ENCODE measurements at regions not wholly inside any gene's neighbourhood (a gene's known extent, or its start where the extent isn't known, plus 50 kb on each side); places are given as distances from the start of the nearest gene placed in this dataset.

DNA sequence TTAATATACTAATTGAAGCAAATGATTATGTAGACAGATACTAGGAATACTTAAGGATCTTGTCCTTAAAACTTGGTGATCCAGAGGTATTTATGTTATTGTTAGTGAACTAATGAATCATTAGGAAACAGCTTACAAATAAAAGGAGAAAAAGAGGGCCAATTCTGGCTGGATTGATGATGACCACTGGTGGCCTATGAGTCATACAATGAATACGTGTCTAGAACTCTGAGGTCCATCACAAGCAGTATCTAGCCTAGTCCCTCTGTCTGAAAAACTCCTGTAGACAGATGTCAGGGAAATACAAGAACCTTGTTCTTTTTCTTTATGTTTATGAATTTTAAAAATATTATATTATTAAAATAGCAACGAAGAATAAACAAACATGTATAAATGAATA, 51.7 kb upstream of the RTL1 start:
- ATAC-seq (ENCODE audit: poor library complexity) (no peak), DNase-seq (no peak)
- Mint-ChIP-seq H3K4me3 (no peak overlapping the region), H3K27me3 (peaks cover 38% of the 10 kb centered on the region), H3K27ac (no peak overlapping the region), H3K36me3 (ENCODE audit: low read depth) (no peaks in the 10 kb centered on the region), H3K9me3 (no peaks in the 10 kb centered on the region), H3K4me1 (ENCODE audit: low read depth) (no peaks in the 10 kb centered on the region)
- TF ChIP-seq, protein P1, sequence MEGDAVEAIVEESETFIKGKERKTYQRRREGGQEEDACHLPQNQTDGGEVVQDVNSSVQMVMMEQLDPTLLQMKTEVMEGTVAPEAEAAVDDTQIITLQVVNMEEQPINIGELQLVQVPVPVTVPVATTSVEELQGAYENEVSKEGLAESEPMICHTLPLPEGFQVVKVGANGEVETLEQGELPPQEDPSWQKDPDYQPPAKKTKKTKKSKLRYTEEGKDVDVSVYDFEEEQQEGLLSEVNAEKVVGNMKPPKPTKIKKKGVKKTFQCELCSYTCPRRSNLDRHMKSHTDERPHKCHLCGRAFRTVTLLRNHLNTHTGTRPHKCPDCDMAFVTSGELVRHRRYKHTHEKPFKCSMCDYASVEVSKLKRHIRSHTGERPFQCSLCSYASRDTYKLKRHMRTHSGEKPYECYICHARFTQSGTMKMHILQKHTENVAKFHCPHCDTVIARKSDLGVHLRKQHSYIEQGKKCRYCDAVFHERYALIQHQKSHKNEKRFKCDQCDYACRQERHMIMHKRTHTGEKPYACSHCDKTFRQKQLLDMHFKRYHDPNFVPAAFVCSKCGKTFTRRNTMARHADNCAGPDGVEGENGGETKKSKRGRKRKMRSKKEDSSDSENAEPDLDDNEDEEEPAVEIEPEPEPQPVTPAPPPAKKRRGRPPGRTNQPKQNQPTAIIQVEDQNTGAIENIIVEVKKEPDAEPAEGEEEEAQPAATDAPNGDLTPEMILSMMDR (IDR thresholded peaks at IDR 0.05): no peak
- CTCF ChIA-PET: no interaction called here
- Histone ChIP-seq H3K4me3 (ENCODE audit: low read length) (no peak overlapping the region), H3K27me3 (ENCODE audit: control insufficient read depth in 1 of 2, insufficient read depth in 2 of 2, low read length in 2 of 2) (peaks cover 0 to 3% of the 10 kb centered on the region in 2 experiments), H3K4me1 (ENCODE audit: insufficient read depth, low read length) (no peaks in the 10 kb centered on the region), H3K27ac (ENCODE audit: low read depth in 1 of 2, low read length in 2 of 2) (no peak overlapping the region), H3K9me3 (ENCODE audit: control insufficient read depth in 1 of 2, insufficient read depth in 1 of 2, low read length in 2 of 2) (no peaks in the 10 kb centered on the region), H3K36me3 (ENCODE audit: insufficient read depth, low read length) (no peaks in the 10 kb centered on the region)
- POLR2A ChIA-PET: no interaction called here
- intact Hi-C loops (cut with DNase I, micrococcal nuclease): no loop called here

DNA sequence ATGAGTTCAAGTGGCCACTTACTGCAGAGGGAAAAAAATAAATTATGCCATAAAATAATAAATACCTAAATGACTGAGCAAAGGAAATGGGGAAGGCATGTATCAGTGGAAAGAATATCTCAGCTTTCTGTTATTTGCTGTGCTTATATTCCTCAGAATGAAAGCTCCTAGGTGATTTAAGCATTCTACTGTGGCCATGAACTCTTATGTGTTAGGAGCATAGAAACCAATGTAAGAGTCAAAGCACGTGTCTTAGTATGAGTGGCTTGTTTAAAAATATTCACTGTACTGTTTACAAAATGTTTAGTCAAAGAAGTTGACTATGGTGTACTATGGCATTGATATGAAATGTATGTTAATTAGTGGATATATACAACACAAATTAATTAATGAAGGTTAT, 59.0 kb upstream of the RTL1 start:
- no peak overlapping the region for H3K4me3 Mint-ChIP-seq
- POLR2A ChIA-PET: no interaction called here
- no peak for ATAC-seq (ENCODE audit: poor library complexity)

DNA sequence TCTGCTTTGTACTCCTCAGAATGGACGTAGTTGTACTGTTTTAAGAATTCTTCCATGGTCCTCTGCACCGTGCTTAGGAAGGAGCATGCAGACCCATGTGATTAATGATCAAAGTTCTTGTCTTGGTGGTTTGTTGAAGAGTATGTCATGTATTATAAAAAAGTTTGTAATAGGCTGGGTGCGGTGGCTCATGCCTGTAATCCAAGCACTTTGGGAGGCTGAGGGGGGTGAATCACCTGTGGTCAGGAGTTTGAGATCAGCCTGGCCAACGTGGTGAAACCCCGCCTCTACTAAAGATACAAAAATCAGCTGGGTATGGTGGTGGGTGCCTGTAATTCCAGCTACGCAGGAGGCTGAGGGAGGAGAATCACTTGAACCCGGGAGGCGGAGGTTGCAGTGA, 61.8 kb upstream of the RTL1 start:
- DNase-seq (no peak), ATAC-seq (ENCODE audit: poor library complexity) (no peak)
- no peaks in the 10 kb centered on the region for H3K4me1 ChIP-seq (ENCODE audit: insufficient read depth, low read length)
- H3K27me3 ChIP-seq (ENCODE audit: control insufficient read depth in 1 of 2, insufficient read depth in 2 of 2, low read length in 2 of 2): peaks cover 0 to 5% of the 10 kb centered on the region in 2 experiments
- H3K27ac Mint-ChIP-seq: no peak overlapping the region
- H3K4me3 Mint-ChIP-seq: no peak overlapping the region
- POLR2A ChIA-PET: no interaction called here
- no peak overlapping the region for H3K4me3 ChIP-seq (ENCODE audit: low read length)
- intact Hi-C loops (cut with DNase I, micrococcal nuclease): no loop called here
- H3K36me3 Mint-ChIP-seq (ENCODE audit: low read depth): no peaks in the 10 kb centered on the region
- no peaks in the 10 kb centered on the region for H3K9me3 Mint-ChIP-seq
- H3K9me3 ChIP-seq (ENCODE audit: control insufficient read depth in 1 of 2, insufficient read depth in 1 of 2, low read length in 2 of 2): no peaks in the 10 kb centered on the region
- TF ChIP-seq, protein P1 (IDR thresholded peaks at IDR 0.05): no peak
- H3K36me3 ChIP-seq (ENCODE audit: insufficient read depth, low read length): no peaks in the 10 kb centered on the region
- no peaks in the 10 kb centered on the region for H3K4me1 Mint-ChIP-seq (ENCODE audit: low read depth)
- CTCF ChIA-PET: no interaction called here
- no peak overlapping the region for H3K27ac ChIP-seq (ENCODE audit: low read depth in 1 of 2, low read length in 2 of 2)
- peaks cover 5% of the 10 kb centered on the region for H3K27me3 Mint-ChIP-seq

More for the DNA sequence above, 59.0 kb upstream of the RTL1 start:
- intact Hi-C loops (cut with DNase I, micrococcal nuclease): no loop called here
- H3K4me1 Mint-ChIP-seq (ENCODE audit: low read depth): no peaks in the 10 kb centered on the region
- no peak for DNase-seq
- H3K36me3 ChIP-seq (ENCODE audit: insufficient read depth, low read length): no peaks in the 10 kb centered on the region
- H3K9me3 ChIP-seq (ENCODE audit: control insufficient read depth in 1 of 2, insufficient read depth in 1 of 2, low read length in 2 of 2): no peaks in the 10 kb centered on the region
- no peaks in the 10 kb centered on the region for H3K4me1 ChIP-seq (ENCODE audit: insufficient read depth, low read length)
- TF ChIP-seq, protein P1 (IDR thresholded peaks at IDR 0.05): no peak
- H3K4me3 ChIP-seq (ENCODE audit: low read length): no peak overlapping the region
- H3K36me3 Mint-ChIP-seq (ENCODE audit: low read depth): no peaks in the 10 kb centered on the region
- peaks cover 22% of the 10 kb centered on the region for H3K27me3 Mint-ChIP-seq
- H3K27ac Mint-ChIP-seq: no peak overlapping the region
- H3K27ac ChIP-seq (ENCODE audit: low read depth in 1 of 2, low read length in 2 of 2): no peak overlapping the region
- peaks cover 0 to 9% of the 10 kb centered on the region in 2 experiments for H3K27me3 ChIP-seq (ENCODE audit: control insufficient read depth in 1 of 2, insufficient read depth in 2 of 2, low read length in 2 of 2)
- CTCF ChIA-PET: no interaction called here
- H3K9me3 Mint-ChIP-seq: no peaks in the 10 kb centered on the region

Data from CD4-positive, alpha-beta T cell (primary cell).